Kidney epithelial cell (primary cell): ENCODE measurements at regions not wholly inside any gene's neighbourhood (a gene's known extent, or its start where the extent isn't known, plus 50 kb on each side); places are given as distances from the start of the nearest gene placed in this dataset.
"Not testable (repeated sequence)": the region's sequence is repeated elsewhere in the genome, so short reads cannot be mapped to it uniquely, and the experiment has no call there.

Source experiments
- DNase-seq: peaks from one replicate; pipeline ENCODE4 v3.0.0-alpha.2; 2010; ENCODE audit warnings: low read depth
- H3K27me3 ChIP-seq: 2 replicates; pipeline ENCODE4 v1.6.0; 2011; ENCODE audit warnings: low read length; ENCODE audit not compliant: control insufficient read depth, insufficient read depth
- H3K36me3 ChIP-seq: 2 replicates; pipeline ENCODE4 v1.5.1; 2011; ENCODE audit warnings: low read length; ENCODE audit not compliant: control insufficient read depth, insufficient read depth
- H3K4me3 ChIP-seq: 2 replicates; pipeline ENCODE4 v1.5.1; 2011; ENCODE audit warnings: low read depth, mild to moderate bottlenecking, control low read depth, low read length
- TF ChIP-seq, protein P1 (sequence below): IDR thresholded peaks from 2 replicates; pipeline ENCODE4 v1.5.1; 2011; ENCODE audit warnings: mild to moderate bottlenecking, moderate library complexity, low read length, control low read depth, inconsistent platforms; ENCODE audit not compliant: insufficient read depth, poor library complexity, severe bottlenecking

DNA sequence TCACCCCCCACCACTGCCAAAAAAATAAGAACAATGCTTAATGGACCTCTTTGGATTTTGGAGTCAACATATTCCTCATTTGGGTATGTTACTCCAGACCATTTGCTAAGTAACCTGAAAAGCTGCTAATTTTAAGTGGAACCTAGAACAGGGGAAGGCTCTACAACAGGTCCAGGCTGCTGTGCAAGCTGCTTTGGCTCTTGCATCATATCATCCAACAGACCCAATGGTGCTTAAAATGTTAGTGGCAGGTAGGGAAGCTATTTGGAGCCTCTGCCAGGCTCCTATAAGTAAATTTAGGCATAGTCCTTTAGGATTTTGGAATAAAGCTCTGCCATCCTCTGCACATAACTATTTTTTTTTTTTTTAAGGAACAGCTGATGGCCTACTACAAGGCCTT, 132.2 kb upstream of the PMCH start:
- no peaks in the 10 kb centered on the region for H3K36me3 ChIP-seq
- TF ChIP-seq, protein P1, sequence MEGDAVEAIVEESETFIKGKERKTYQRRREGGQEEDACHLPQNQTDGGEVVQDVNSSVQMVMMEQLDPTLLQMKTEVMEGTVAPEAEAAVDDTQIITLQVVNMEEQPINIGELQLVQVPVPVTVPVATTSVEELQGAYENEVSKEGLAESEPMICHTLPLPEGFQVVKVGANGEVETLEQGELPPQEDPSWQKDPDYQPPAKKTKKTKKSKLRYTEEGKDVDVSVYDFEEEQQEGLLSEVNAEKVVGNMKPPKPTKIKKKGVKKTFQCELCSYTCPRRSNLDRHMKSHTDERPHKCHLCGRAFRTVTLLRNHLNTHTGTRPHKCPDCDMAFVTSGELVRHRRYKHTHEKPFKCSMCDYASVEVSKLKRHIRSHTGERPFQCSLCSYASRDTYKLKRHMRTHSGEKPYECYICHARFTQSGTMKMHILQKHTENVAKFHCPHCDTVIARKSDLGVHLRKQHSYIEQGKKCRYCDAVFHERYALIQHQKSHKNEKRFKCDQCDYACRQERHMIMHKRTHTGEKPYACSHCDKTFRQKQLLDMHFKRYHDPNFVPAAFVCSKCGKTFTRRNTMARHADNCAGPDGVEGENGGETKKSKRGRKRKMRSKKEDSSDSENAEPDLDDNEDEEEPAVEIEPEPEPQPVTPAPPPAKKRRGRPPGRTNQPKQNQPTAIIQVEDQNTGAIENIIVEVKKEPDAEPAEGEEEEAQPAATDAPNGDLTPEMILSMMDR, result no peak
- no peak for DNase-seq
- no peaks in the 10 kb centered on the region for H3K27me3 ChIP-seq
- no peak overlapping the region for H3K4me3 ChIP-seq

DNA sequence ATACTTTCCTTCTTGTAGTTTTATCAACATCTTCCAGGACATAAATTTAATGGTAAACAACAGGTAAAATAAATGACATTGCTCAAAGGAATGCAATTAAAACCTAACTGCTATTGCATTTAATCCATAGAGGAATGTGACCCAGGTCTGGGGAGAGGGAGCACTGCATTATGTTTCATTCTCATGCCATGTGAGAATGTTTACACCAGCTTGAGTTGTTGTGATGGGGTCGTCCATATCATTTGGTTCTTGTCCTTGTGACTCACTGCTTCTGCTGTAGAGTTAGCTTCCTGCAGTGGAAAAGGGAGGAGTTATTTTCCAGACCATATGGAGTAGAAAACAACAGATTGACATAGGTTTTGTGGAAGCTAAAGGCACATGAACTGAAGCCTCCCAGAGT, 129.3 kb upstream of the PMCH start:
- TF ChIP-seq, protein P1, result no peak
- H3K4me3 ChIP-seq, result no peak overlapping the region
- H3K27me3 ChIP-seq, result no peaks in the 10 kb centered on the region
- no peak for DNase-seq
- no peaks in the 10 kb centered on the region for H3K36me3 ChIP-seq

DNA sequence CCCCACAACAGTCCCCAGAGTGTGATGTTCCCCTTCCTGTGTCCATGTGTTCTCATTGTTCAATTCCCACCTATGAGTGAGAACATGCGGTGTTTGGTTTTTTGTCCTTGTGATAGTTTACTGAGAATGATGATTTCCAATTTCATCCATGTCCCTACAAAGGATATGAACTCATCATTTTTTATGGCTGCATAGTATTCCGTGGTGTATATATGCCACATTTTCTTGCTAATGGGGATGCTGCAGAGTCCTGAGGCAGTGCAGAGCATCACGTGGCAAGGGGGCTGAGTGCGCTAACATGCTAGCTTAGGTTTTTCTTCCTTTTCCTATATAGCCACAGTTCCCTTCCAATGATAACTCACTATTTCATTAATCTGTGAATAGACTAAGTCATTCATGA, 127.5 kb upstream of the PMCH start:
- not testable (repeated sequence) for H3K36me3 ChIP-seq, H3K4me3 ChIP-seq, DNase-seq, H3K27me3 ChIP-seq

DNA sequence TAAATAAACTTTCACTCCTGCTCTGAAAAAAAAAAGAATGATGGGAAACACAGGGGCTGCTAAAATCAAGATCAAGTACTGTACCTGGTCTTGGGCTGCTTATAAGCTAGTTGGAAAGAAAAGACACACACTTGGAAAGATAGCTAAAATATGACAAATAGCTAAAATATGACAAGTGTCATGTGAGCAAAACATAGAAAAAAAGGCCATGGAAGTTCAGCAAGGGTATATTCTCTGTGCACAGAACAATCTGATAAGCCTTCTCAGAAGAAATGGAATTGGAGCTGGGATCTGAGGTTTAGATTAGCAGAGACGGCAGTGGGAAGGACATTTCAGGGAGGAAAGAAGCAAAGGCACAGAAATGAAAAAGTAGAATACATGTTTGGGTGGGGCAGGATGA, 126.2 kb upstream of the PMCH start:
- no peak overlapping the region for H3K4me3 ChIP-seq
- H3K36me3 ChIP-seq, result no peaks in the 10 kb centered on the region
- no peaks in the 10 kb centered on the region for H3K27me3 ChIP-seq
- DNase-seq, result no peak
- TF ChIP-seq, protein P1, result no peak

DNA sequence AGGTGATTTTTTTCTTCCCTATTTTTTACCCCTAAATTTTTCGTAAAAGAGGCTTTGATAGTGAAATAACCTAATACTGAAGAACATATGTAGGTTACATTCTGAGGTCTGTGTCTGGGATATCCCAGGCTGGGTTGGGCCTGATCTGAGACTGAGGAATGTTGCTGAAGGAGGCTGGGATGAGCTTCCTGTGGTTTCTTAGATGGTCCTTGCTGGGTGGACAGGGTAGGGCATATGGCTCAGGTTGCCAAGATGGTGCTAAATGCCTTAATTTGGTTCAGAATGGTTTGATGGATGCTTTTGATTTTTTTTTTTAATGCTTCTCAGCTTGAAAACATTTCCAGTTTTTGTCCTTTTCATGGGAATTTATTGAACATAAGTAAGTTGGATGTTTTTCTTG, 124.6 kb upstream of the PMCH start:
- Histone ChIP-seq H3K27me3 (no peaks in the 10 kb centered on the region), H3K36me3 (no peaks in the 10 kb centered on the region), H3K4me3 (no peak overlapping the region)
- TF ChIP-seq, protein P1, result no peak
- DNase-seq, result no peak

DNA sequence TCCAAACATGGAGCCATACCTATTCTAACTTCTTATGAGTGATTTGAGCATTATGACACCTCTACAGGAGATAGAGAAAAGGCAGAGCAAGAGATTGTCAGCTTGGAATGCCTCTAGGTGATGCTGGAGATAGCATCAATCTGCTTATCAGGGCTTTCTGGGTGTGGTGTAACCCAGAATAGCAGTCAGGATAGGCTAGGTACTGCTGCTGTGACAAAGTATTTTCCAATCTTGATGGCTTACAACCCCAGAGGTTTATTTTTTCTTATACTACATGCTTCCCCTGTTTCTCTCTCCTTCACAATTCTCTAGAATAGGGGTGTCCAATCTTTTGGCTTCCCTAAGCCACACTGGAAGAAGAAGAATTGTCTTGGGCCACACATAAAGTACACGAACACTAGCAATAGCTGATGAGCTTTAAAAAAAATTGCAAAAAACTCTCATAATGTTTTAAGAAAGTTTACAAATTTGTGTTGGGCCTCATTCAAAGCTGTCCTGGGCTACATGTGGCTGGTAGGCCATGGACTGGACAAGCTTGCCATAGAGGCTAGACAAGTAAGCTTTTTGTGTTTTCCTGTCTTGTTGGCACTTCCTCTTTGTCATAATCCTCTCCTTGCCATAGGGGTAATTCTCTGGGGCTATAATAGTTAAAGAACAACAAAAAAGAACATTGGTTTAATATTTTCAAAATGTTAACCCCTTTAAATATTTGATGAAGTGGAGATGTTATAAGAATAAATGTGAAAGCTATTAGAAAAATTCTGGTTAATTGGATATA, 123.9 kb upstream of the PMCH start:
- TF ChIP-seq, protein P1, result no peak
- no peaks in the 10 kb centered on the region for H3K27me3 ChIP-seq
- H3K36me3 ChIP-seq, result no peaks in the 10 kb centered on the region
- no peak overlapping the region for H3K4me3 ChIP-seq
- no peak for DNase-seq
